Thyroid gland (tissue), 4 donors: ENCODE measurements at regions not wholly inside any gene's neighbourhood (a gene's known extent, or its start where the extent isn't known, plus 50 kb on each side); places are given as distances from the start of the nearest gene placed in this dataset.

Source experiments
- DNase-seq, 2 donors: peaks; one replicate each; pipeline ENCODE4 v3.0.0-alpha.2; 2019
- H3K27ac ChIP-seq, 3 donors: fragments of 200-600 bp; sonication (generic); 1 replicate in 2 of 3; 2 replicates in 1 of 3; pipeline ENCODE4 v1.5.1; 2016 to 2019; ENCODE audit warnings: mild to moderate bottlenecking in 1 of 3, moderate library complexity in 1 of 3
- H3K27me3 ChIP-seq: fragments of 200-600 bp; sonication (generic); one replicate; pipeline ENCODE4 v1.5.1; 2019
- H3K36me3 ChIP-seq, 2 donors: fragments of 200-600 bp; sonication (generic); one replicate each; pipeline ENCODE4 v1.5.1; 2016 to 2019
- H3K4me1 ChIP-seq, 2 donors: fragments of 200-600 bp; sonication (generic); one replicate each; pipeline ENCODE4 v1.5.1; 2017 to 2019
- H3K4me3 ChIP-seq, 3 donors: fragments of 200-600 bp; sonication (generic); replicated peaks in 1 of 3; 1 replicate in 2 of 3; 2 replicates in 1 of 3; pipeline ENCODE4 v1.5.1; 2016; ENCODE audit warnings: mild to moderate bottlenecking in 1 of 3
- H3K9me3 ChIP-seq: fragments of 200-600 bp; sonication (generic); one replicate; pipeline ENCODE4 v1.5.1; 2017
- POLR2A ChIP-seq, 2 donors: fragments of 450-650 bp; IDR thresholded peaks; one replicate each; pipeline ENCODE4 v1.6.1; 2017; ENCODE audit warnings: antibody characterized with exemption in 2 of 2, mild to moderate bottlenecking in 2 of 2, moderate library complexity in 1 of 2
- WGBS, 2 donors: methylation state at CpG; one replicate each; pipeline ENCODE4 v1.1.5; 2017; 5-methylcytosine and 5-hydroxymethylcytosine counted together
- intact Hi-C: fragments of 100-400 bp; cut with DNase I; formaldehyde crosslinking; loops from one replicate; pipeline ENCODE4 v1.15.1; 2023
- TF ChIP-seq, protein P1 (sequence below), 6 experiments: fragments of 200-600 bp in 3 of 6; fragments of 450-650 bp in 3 of 6; sonication (generic) in 3 of 6; IDR thresholded peaks; one replicate each; pipeline ENCODE4 v1.5.1; 2016 to 2019; ENCODE audit warnings: antibody characterized with exemption in 6 of 6, mild to moderate bottlenecking in 2 of 6, inconsistent platforms in 1 of 6, moderate library complexity in 1 of 6

DNA sequence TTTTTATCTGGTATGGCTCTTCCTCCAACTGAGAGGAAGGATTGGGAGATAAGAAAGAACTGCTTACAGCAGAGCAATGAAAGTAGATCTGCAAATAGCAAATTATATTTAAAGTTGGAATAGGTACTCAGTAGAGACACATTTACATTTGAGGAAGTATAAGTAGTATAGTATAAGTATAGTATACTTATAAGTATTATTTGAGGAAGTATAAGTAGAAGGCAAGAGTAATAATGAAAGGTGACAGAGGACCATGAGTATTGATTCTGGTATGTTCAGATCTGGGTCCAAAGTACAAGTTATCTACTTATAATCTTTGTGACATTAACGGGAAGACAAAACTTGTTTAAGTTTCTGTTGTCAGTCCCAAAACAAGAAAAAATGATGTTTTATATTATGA lies 527.6 kb upstream of the SORCS1 start:
- WGBS, 2 donors: 85 to 88% methylated on average over 1 of the region's 1 CpG
- DNase-seq: no peak
- no peaks in the 10 kb centered on the region for H3K36me3 ChIP-seq
- no peak overlapping the region for H3K27ac ChIP-seq
- no peak overlapping the region for H3K4me3 ChIP-seq
- no peaks in the 10 kb centered on the region for H3K27me3 ChIP-seq
- TF ChIP-seq, protein P1, sequence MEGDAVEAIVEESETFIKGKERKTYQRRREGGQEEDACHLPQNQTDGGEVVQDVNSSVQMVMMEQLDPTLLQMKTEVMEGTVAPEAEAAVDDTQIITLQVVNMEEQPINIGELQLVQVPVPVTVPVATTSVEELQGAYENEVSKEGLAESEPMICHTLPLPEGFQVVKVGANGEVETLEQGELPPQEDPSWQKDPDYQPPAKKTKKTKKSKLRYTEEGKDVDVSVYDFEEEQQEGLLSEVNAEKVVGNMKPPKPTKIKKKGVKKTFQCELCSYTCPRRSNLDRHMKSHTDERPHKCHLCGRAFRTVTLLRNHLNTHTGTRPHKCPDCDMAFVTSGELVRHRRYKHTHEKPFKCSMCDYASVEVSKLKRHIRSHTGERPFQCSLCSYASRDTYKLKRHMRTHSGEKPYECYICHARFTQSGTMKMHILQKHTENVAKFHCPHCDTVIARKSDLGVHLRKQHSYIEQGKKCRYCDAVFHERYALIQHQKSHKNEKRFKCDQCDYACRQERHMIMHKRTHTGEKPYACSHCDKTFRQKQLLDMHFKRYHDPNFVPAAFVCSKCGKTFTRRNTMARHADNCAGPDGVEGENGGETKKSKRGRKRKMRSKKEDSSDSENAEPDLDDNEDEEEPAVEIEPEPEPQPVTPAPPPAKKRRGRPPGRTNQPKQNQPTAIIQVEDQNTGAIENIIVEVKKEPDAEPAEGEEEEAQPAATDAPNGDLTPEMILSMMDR (IDR thresholded peaks at IDR 0.05): no peak
- no peak for TF ChIP-seq POLR2A (IDR thresholded peaks at IDR 0.05)
- no peaks in the 10 kb centered on the region for H3K4me1 ChIP-seq
- intact Hi-C loops: no loop called here
- H3K9me3 ChIP-seq: no peaks in the 10 kb centered on the region

- intact Hi-C loops: no loop called here
- H3K36me3 ChIP-seq: no peaks in the 10 kb centered on the region
- 84 to 92% methylated on average over 2 of the region's 2 CpGs for WGBS, 2 donors
- no peaks in the 10 kb centered on the region for H3K4me1 ChIP-seq
- no peak overlapping the region for H3K4me3 ChIP-seq
- no peaks in the 10 kb centered on the region for H3K27me3 ChIP-seq
- H3K27ac ChIP-seq: no peak overlapping the region
- no peaks in the 10 kb centered on the region for H3K9me3 ChIP-seq
- no peak for DNase-seq
- TF ChIP-seq, protein P1 (IDR thresholded peaks at IDR 0.05): no peak
- no peak for TF ChIP-seq POLR2A (IDR thresholded peaks at IDR 0.05)
Measured at GRCh38 chr10:107689323-107689722, 524.8 kb upstream of the SORCS1 start.

DNA sequence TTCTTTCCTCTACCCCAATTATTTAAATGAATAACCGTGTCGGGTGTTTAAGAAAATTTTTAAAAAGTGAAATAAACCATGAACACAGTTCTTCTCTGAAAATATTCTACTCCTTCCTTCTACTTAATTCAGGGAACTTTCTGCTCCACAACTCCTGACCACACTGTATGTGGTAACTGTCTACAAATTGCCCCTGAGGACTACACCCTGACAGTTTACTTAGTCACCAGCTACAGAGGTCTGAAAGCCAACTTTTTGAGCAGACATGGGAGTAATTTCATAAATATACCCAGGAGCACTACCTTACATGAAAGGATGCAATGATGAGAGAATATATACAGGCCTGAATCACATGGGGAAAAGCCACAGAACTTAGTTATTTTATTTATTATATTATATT lies 523.2 kb upstream of the SORCS1 start:
- intact Hi-C loops: no loop called here
- 88 to 94% methylated on average over 2 of the region's 2 CpGs for WGBS, 2 donors
- DNase-seq: no peak

DNA sequence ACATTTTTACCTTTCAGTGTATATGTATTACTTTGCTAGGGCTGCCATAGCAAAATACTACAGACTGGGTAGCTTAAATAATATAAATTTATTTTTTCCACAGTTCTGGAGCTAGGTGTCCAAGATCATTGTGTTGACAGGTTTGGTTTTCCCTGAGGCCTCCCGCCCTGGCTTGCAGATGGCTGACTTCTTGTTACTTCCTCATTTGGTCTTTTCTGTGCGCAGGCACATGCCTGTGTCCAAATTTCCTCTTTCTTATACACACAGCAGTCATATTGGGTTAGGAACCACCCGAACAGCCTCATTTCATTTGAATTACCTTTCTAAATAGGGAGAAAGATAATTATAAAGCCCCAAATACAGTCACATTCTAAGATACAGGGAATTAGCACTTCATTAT lies 521.6 kb upstream of the SORCS1 start:
- Histone ChIP-seq H3K27me3 (no peaks in the 10 kb centered on the region), H3K27ac (no peak overlapping the region), H3K36me3 (no peaks in the 10 kb centered on the region), H3K4me1 (no peaks in the 10 kb centered on the region), H3K4me3 (no peak overlapping the region), H3K9me3 (no peaks in the 10 kb centered on the region)
- TF ChIP-seq, protein P1 (IDR thresholded peaks at IDR 0.05): no peak
- no peak for TF ChIP-seq POLR2A (IDR thresholded peaks at IDR 0.05)
- intact Hi-C loops: no loop called here
- no peak for DNase-seq
- WGBS, 2 donors: 92% methylated on average over 3 of the region's 3 CpGs

More for the DNA sequence above, 523.2 kb upstream of the SORCS1 start:
- no peak overlapping the region for H3K27ac ChIP-seq
- no peak overlapping the region for H3K4me3 ChIP-seq
- H3K4me1 ChIP-seq: no peaks in the 10 kb centered on the region
- H3K36me3 ChIP-seq: no peaks in the 10 kb centered on the region
- no peaks in the 10 kb centered on the region for H3K27me3 ChIP-seq
- no peaks in the 10 kb centered on the region for H3K9me3 ChIP-seq
- TF ChIP-seq, protein P1 (IDR thresholded peaks at IDR 0.05): no peak
- no peak for TF ChIP-seq POLR2A (IDR thresholded peaks at IDR 0.05)

- DNase-seq: no peak
- H3K36me3 ChIP-seq: no peaks in the 10 kb centered on the region
- H3K4me3 ChIP-seq: no peak overlapping the region
- H3K9me3 ChIP-seq: no peaks in the 10 kb centered on the region
- TF ChIP-seq, protein P1 (IDR thresholded peaks at IDR 0.05): no peak
- TF ChIP-seq POLR2A (IDR thresholded peaks at IDR 0.05): no peak
- intact Hi-C loops: no loop called here
- no peaks in the 10 kb centered on the region for H3K27me3 ChIP-seq
- no peaks in the 10 kb centered on the region for H3K4me1 ChIP-seq
- H3K27ac ChIP-seq: no peak overlapping the region
Measured at GRCh38 chr10:107671960-107672359, 507.5 kb upstream of the SORCS1 start.
